ENCODE measurements at regions not wholly inside any gene's neighbourhood (a gene's known extent, or its start where the extent isn't known, plus 50 kb on each side); places are given as distances from the start of the nearest gene placed in this dataset.
A peak's percentile ranks its signal among the peaks of the same experiment; 100 is the strongest.

DNA sequence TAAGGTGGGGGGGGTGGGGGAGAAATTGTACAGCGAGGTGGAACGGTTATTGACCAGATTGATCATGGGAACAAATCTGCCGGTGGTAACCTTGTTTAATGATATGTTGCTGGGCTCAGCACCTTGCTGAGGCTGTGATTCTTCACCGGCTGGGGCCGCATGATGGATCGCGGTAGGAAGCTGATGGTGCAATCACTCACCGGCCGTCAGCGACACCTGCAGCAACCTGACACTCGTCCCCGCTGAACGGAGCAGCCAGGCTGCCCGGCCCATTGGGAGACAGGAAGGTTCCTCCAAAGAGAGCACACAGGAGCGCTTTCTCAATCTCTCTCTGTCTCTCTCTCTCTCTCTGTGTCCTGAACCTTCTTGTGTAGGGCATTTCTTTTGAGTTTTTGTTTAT is 128.5 kb upstream of the RRP15 start:
- TF ChIP-seq GATA3 (IDR thresholded peaks at IDR 0.05; ENCODE audit: low read depth, low read length) (no peak), GATA2 (IDR thresholded peaks at IDR 0.05; ENCODE audit: low read depth, low read length) (no peak)

DNA sequence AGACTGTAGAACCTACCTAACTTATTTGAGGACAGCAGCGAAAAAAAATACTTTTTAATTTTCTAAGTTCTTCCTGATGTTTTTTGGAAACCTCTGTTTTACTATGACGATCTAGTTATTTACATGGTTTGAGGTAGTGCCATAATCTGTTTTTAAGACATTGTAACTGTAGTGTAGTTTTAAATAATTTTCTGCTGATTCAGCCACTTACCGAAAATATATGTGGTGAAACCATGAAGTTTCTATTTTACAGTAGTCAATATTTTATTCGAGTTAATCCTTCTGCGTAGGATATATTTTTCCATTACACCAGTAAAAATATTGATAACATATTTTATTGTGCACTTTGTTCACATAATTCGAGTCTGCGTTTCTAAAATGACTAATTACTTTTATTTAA is 121.7 kb upstream of the RRP15 start:
- TF ChIP-seq GATA3 (IDR thresholded peaks at IDR 0.05; ENCODE audit: low read depth, low read length) (no peak), GATA2 (IDR thresholded peaks at IDR 0.05; ENCODE audit: low read depth, low read length) (no peak)

- TF ChIP-seq GATA2 (IDR thresholded peaks at IDR 0.05; ENCODE audit: low read depth, low read length) (0 out of 2 replicates have a peak, but pooled peaks have one; percentile 9), GATA3 (IDR thresholded peaks at IDR 0.05; ENCODE audit: low read depth, low read length) (no peak)
Observed at GRCh38 chr1:218164111-218164929, 120.8 kb upstream of the RRP15 start.

DNA sequence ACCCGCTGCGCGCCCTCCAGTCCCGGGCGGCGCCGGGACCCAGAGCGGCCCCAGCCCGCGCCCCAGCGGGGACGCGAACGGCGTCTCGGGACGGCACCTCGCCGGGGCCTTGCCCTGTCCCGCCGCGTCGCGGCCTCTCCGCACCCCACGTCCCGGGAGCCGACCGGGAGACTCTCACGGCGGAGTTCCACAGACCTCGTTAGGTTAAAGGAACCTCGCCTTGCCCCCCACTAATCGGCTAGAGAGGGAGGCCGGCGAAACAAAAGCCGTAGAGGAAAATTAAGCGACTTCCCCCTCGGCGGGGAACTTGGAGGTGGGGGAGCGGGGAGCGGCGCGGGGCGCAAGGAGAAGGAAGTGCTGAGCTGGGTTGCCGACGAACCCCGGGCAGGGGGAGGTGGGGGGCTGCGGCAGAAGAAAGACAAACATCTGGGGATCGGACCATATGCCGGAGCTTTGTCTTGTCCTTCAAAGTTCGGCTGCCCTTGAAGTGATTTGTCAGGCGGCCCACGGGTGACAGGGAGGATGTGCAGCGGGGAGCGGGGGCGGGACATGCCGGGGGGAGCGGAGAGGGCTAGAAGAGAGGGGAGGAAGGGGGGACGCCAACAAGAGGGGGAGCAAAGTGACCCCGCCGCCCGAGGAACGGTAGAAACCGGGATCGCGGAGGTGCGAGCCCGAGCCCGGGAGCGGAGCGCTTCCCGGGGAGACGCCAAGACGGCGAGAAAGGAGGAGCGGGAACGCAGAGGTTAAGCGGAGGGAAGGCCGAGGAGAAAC is 120.0 kb upstream of the RRP15 start:
- no peak for TF ChIP-seq GATA3 (IDR thresholded peaks at IDR 0.05; ENCODE audit: low read depth, low read length)
- no peak for TF ChIP-seq GATA2 (IDR thresholded peaks at IDR 0.05; ENCODE audit: low read depth, low read length)

- TF ChIP-seq GATA2 (IDR thresholded peaks at IDR 0.05; ENCODE audit: low read depth, low read length) (no peak), GATA3 (IDR thresholded peaks at IDR 0.05; ENCODE audit: low read depth, low read length) (no peak)
Observed at GRCh38 chr1:218165701-218166114, 119.4 kb upstream of the RRP15 start.

- TF ChIP-seq GATA3 (IDR thresholded peaks at IDR 0.05; ENCODE audit: low read depth, low read length) (no peak), GATA2 (IDR thresholded peaks at IDR 0.05; ENCODE audit: low read depth, low read length) (no peak)
Observed at GRCh38 chr1:218166268-218166945, 118.7 kb upstream of the RRP15 start.

DNA sequence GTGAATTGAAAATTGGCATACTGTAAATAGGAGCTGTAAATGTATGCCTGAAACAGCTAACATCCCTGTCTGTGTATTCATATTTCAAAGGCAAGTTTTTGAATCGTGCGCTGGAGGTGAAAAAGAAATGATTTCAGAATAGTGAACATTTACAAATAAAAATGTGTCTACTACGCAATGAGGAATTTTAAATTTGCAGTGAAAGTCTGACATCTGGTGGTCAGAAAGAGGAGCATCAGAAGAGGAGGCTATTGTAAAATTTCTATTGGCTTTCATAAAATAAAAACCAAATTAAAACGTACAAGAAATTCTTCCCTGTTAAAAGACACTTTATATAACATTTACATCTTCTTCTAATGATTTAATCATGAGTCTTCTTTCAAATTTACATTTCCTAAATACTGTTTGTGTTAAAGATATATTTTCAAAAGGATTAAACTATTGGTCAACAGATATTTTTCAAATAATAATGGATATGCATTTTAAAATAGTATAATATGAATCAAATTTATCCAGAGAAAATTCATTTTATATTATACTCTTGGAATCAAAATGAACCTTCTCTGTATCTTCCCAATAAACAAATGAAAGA is 113.7 kb upstream of the RRP15 start:
- no peak for TF ChIP-seq GATA2 (IDR thresholded peaks at IDR 0.05; ENCODE audit: low read depth, low read length)
- TF ChIP-seq GATA3 (IDR thresholded peaks at IDR 0.05; ENCODE audit: low read depth, low read length), result no peak

DNA sequence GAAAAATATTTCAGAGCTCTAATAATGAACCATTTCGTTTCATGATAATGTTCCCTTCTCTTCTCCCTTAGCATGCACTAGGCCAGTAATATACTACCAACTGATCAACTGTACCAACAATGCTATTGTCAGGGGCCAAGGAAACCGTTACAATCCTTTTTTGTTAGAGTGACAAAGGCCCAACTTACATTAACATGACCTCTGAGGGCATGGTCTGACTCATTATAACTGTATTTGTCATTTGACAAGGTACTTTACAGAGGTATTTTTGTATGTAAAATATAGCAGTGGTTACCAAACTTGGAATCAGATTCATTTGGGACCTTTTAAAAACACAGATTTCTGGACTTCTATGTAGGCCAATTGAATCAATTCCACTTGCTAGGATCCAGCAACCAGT is 102.6 kb upstream of the RRP15 start:
- TF ChIP-seq GATA3 (IDR thresholded peaks at IDR 0.05; ENCODE audit: low read depth, low read length) (no peak), GATA2 (IDR thresholded peaks at IDR 0.05; ENCODE audit: low read depth, low read length) (no peak)

- TF ChIP-seq GATA2 (IDR thresholded peaks at IDR 0.05; ENCODE audit: low read depth, low read length), result no peak
- TF ChIP-seq GATA3 (IDR thresholded peaks at IDR 0.05; ENCODE audit: low read depth, low read length), result no peak
Observed at GRCh38 chr1:218200979-218201378, 84.1 kb upstream of the RRP15 start.

- no peak for TF ChIP-seq GATA3 (IDR thresholded peaks at IDR 0.05; ENCODE audit: low read depth, low read length)
- no peak for TF ChIP-seq GATA2 (IDR thresholded peaks at IDR 0.05; ENCODE audit: low read depth, low read length)
Observed at GRCh38 chr1:218201601-218202000, 83.5 kb upstream of the RRP15 start.

- no peak for TF ChIP-seq GATA3 (IDR thresholded peaks at IDR 0.05; ENCODE audit: low read depth, low read length)
- TF ChIP-seq GATA2 (IDR thresholded peaks at IDR 0.05; ENCODE audit: low read depth, low read length), result no peak
Observed at GRCh38 chr1:218205721-218206120, 79.4 kb upstream of the RRP15 start.

DNA sequence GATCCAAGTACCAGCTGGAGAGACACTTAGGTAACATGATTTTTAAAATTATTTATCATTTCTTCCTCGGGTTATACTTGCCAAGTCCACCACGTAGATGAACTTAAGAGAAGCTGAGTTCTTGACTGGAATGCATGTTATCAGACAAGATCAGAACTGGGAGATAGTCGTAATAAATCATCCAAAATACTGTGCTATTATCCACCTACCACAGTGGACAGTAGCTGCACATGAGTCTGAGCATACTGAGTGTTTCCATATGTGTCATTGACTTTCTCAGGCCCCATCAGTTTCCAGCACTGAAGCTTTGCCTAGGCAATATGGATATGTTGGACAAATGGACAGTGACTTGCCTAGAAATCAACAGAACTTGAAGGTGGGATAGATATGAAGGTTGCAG is 77.9 kb upstream of the RRP15 start:
- TF ChIP-seq GATA2 (IDR thresholded peaks at IDR 0.05; ENCODE audit: low read depth, low read length), result no peak; the same call in 1 of the 2 replicates
- no peak for TF ChIP-seq GATA3 (IDR thresholded peaks at IDR 0.05; ENCODE audit: low read depth, low read length)

- no peak for TF ChIP-seq GATA2 (IDR thresholded peaks at IDR 0.05; ENCODE audit: low read depth, low read length)
- TF ChIP-seq GATA3 (IDR thresholded peaks at IDR 0.05; ENCODE audit: low read depth, low read length), result no peak
Observed at GRCh38 chr1:218209351-218209861, 75.7 kb upstream of the RRP15 start.

- TF ChIP-seq GATA2 (IDR thresholded peaks at IDR 0.05; ENCODE audit: low read depth, low read length), result no peak
- TF ChIP-seq GATA3 (IDR thresholded peaks at IDR 0.05; ENCODE audit: low read depth, low read length), result no peak
Observed at GRCh38 chr1:218211241-218211640, 73.9 kb upstream of the RRP15 start.
